ENCODE measurements at regions not wholly inside any gene's neighbourhood (a gene's known extent, or its start where the extent isn't known, plus 50 kb on each side); places are given as distances from the start of the nearest gene placed in this dataset.

DNA sequence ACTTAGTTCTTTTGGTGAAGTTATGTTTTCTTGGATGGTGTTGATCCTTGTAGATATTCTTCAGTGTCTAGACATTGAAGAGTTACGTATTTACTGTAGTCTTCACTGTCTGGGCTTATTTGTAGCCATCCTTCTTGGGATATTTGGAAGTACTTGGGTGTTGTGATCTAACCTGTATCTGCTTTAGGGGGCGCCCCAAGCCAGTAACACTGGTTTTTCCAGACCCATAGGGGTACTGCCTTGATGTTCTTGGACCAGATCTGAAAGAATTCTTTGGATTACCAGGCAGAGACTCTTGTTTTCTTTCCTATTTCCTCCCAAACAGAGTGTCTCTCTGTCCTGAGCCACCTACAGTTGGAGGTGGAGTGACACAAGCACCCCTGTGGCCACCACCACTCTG, 309.1 kb upstream of the IMPG1 start:
- DNase-seq: no peak

DNA sequence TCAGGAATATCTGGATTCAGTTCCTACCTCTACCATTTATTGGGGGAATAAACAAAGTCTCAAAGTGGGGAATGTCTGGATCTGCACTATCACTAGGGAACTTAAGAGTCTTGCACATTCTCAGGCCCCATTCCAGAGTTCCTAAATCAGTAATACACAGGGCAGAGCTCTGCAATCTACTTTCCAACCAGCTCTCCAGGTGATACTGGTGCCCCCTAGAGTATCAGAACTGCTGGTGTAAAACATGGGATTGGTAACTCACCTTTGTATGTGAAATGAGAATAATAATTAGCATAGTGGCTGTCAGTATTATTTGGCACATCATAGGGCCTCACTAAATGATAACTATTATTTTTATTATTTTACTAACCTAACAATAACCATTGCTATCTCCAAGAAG, 278.8 kb upstream of the IMPG1 start:
- DNase-seq: no peak

DNA sequence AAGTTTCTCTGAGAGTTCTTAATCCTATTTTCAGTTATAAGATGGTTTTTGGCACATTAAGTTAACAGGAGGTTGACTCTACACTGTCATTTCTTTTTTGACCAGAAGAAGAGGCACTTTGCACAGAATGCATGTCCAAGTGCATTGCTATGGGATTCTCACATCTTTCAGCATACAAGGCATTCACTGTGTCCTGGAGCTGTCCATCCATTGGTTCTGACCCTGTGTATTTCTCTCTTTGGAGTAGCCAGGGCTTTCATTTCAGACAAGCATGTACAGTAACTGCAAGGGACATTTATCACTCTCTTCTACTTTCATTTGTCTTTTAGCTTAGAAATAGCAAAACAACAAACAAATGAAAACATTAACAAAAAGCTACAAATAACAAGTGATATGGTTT, 275.1 kb upstream of the IMPG1 start:
- no peak for DNase-seq

DNA sequence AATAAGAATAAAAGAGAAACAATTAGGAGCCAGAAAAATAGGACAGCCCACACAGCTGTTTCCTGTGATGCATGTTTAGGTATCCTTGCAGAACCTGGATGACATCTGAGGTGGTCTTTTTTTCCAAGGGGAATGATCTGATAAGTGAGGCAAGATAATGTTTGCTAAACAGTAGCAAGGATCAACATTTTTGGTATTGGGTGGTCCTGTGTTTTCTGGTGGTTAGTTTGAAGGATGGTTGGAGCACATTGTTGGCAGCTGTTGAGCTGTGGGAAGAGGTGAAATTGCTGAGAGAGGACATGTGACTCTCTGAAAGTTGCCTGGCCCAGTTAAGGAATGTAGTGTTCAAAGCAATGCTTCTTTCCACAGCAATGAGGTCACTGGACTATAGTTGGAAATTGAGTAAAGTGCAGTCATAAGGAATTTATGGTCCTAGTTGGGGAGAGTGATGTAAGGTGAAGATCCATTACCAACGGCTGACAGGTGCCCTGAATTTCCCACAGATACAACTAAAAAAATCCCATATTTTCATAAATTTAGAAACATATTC, 270.2 kb upstream of the IMPG1 start:
- DNase-seq: no peak

- DNase-seq: no peak
Measured at GRCh38 chr6:76330031-76330430, 257.6 kb upstream of the IMPG1 start.

DNA sequence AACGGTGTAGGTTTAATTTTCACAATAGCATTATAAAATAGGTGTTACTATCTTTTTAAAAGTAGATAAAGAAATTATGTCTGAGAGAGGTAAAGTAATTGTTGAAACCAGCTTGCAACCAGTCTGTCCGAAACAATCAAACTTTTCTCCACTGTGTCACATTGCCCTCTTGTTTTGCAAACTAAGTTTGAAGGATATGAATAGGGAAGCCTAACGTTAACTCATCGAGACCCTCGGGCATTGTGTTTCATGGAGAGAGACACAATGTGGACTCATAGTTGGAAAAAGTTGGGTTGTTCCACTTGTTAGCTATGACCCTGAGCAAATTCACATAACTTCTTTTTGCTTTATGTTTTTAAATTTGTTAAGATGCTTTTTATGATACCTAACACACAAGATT, 254.4 kb upstream of the IMPG1 start:
- no peak for DNase-seq

All from C1 segment of cervical spinal cord (tissue), 14 donors.